Breast epithelium (tissue), 3 donors: ENCODE measurements at regions not wholly inside any gene's neighbourhood (a gene's known extent, or its start where the extent isn't known, plus 50 kb on each side); places are given as distances from the start of the nearest gene placed in this dataset.

Experiments
- POLR2AphosphoS5 ChIP-seq, 3 donors: sonication (generic); formaldehyde crosslinking; IDR thresholded peaks; one replicate each; pipeline ENCODE4 v1.6.1; 2017; ENCODE audit warnings: antibody characterized with exemption in 3 of 3
- TF ChIP-seq, protein P1 (sequence below), 3 donors: fragments of 450-650 bp; IDR thresholded peaks; one replicate each; pipeline ENCODE4 v1.5.1; 2016 to 2017; ENCODE audit warnings: antibody characterized with exemption in 3 of 3, mild to moderate bottlenecking in 3 of 3, moderate library complexity in 3 of 3

DNA sequence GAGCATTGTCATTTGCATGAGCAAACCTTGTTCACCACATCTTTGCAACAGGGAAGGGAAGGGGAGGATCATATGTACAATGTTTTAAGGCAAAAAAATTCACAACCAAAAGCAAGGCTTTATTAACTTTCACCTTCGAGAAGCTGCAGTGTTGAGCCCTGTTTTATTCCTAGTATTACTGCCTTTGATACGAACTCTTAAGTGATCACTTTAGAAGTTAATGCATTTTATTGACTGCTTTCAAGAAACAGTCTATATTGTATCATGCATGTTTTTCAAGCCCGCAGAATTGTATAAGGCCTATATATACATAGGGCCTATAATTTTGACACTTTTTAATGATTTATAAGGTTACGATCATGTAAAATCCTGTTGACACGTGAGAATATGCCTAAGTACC lies 117.5 kb upstream of the VPREB1 start:
- TF ChIP-seq, protein P1, sequence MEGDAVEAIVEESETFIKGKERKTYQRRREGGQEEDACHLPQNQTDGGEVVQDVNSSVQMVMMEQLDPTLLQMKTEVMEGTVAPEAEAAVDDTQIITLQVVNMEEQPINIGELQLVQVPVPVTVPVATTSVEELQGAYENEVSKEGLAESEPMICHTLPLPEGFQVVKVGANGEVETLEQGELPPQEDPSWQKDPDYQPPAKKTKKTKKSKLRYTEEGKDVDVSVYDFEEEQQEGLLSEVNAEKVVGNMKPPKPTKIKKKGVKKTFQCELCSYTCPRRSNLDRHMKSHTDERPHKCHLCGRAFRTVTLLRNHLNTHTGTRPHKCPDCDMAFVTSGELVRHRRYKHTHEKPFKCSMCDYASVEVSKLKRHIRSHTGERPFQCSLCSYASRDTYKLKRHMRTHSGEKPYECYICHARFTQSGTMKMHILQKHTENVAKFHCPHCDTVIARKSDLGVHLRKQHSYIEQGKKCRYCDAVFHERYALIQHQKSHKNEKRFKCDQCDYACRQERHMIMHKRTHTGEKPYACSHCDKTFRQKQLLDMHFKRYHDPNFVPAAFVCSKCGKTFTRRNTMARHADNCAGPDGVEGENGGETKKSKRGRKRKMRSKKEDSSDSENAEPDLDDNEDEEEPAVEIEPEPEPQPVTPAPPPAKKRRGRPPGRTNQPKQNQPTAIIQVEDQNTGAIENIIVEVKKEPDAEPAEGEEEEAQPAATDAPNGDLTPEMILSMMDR (IDR thresholded peaks at IDR 0.05), result no peak
- TF ChIP-seq POLR2AphosphoS5 (IDR thresholded peaks at IDR 0.05), result no peak
